C4-2B (cell line): ENCODE measurements at regions not wholly inside any gene's neighbourhood (a gene's known extent, or its start where the extent isn't known, plus 50 kb on each side); places are given as distances from the start of the nearest gene placed in this dataset.

Experiments
- CTCF ChIP-seq: fragments of 450-650 bp; conservative IDR thresholded peaks from 2 replicates; pipeline ENCODE4 v1.5.1; 2017; ENCODE audit warnings: mild to moderate bottlenecking
- ZFX ChIP-seq: fragments of 450-650 bp; IDR thresholded peaks from 2 replicates; pipeline ENCODE4 v1.6.1; 2017

- TF ChIP-seq CTCF (no peak), ZFX (no peak)
These were observed 161.7 kb downstream of the RAB38 start for GRCh38 chr11:88013508-88014065.
